Neural cell (in vitro differentiated cells): ENCODE measurements at regions not wholly inside any gene's neighbourhood (a gene's known extent, or its start where the extent isn't known, plus 50 kb on each side); places are given as distances from the start of the nearest gene placed in this dataset.

ENCODE experiments used
- H2AFZ ChIP-seq: fragments of 200-600, 300-800 bp; sonication (generic), shearing (Covaris generic); 2 replicates; pipeline ENCODE4 v1.6.0; 2014; ENCODE audit warnings: low read depth, mild to moderate bottlenecking, antibody characterized with exemption, low read length, moderate library complexity
- H3F3A ChIP-seq: fragments of 200-600 bp; shearing (Covaris generic); 2 replicates; pipeline ENCODE4 v1.6.1; 2016; ENCODE audit warnings: mild to moderate bottlenecking, moderate library complexity, mixed read lengths, antibody characterized with exemption, low read length; ENCODE audit not compliant: insufficient read depth, poor library complexity, severe bottlenecking
- H3K27ac ChIP-seq: fragments of 200-600, 300-800 bp; sonication (generic), shearing (Covaris generic); 2 replicates; pipeline ENCODE4 v1.5.1; 2014; ENCODE audit warnings: mild to moderate bottlenecking, low read length, moderate library complexity
- H3K27me3 ChIP-seq: fragments of 300-800, 200-600 bp; sonication (generic), shearing (Covaris generic); 2 replicates; pipeline ENCODE4 v1.6.0; 2014; ENCODE audit warnings: mild to moderate bottlenecking, low read depth, low read length, moderate library complexity; ENCODE audit not compliant: insufficient read depth
- H3K36me3 ChIP-seq: fragments of 300-800, 200-600 bp; sonication (generic), shearing (Covaris generic); 2 replicates; pipeline ENCODE4 v1.5.1; 2014; ENCODE audit warnings: mild to moderate bottlenecking, antibody characterized with exemption, low read length, moderate library complexity; ENCODE audit not compliant: insufficient read depth
- H3K4me2 ChIP-seq: fragments of 300-800, 200-600 bp; sonication (generic), shearing (Covaris generic); 2 replicates; pipeline ENCODE4 v1.6.0; 2014; ENCODE audit warnings: mild to moderate bottlenecking, low read length
- H3K4me3 ChIP-seq: fragments of 300-800, 200-600 bp; sonication (generic), shearing (Covaris generic); 2 replicates; pipeline ENCODE4 v1.5.1; 2014; ENCODE audit warnings: mild to moderate bottlenecking, low read length, moderate library complexity
- H3K79me2 ChIP-seq: fragments of 200-600 bp; shearing (Covaris generic); replicated peaks from 2 replicates; pipeline ENCODE4 v1.6.0; 2014; ENCODE audit warnings: mild to moderate bottlenecking, low read length, moderate library complexity; ENCODE audit not compliant: insufficient read depth
- H3K9ac ChIP-seq: fragments of 300-800, 200-600 bp; sonication (generic), shearing (Covaris generic); 2 replicates; pipeline ENCODE4 v1.6.1; 2016; ENCODE audit warnings: mild to moderate bottlenecking, low read length, mixed read lengths
- H3K9me2 ChIP-seq: fragments of 200-600 bp; shearing (Covaris generic); 2 replicates; pipeline ENCODE4 v1.6.1; 2016; ENCODE audit warnings: mild to moderate bottlenecking, low read length, mixed read lengths; ENCODE audit not compliant: insufficient read depth
- H3K9me3 ChIP-seq: fragments of 200-600, 300-800 bp; sonication (generic), shearing (Covaris generic); 2 replicates; pipeline ENCODE4 v1.6.1; 2016; ENCODE audit warnings: mild to moderate bottlenecking, mixed run types, low read length, moderate library complexity, mixed read lengths
- H4K20me1 ChIP-seq: fragments of 200-600 bp; shearing (Covaris generic); 2 replicates; pipeline ENCODE4 v1.6.1; 2016; ENCODE audit warnings: mild to moderate bottlenecking, mixed run types; ENCODE audit not compliant: insufficient read depth
- EP300 ChIP-seq: fragments of 450-650 bp; conservative IDR thresholded peaks from 2 replicates; pipeline ENCODE4 v1.6.1; 2014; ENCODE audit warnings: antibody characterized with exemption, mild to moderate bottlenecking, moderate library complexity; ENCODE audit not compliant: poor library complexity, severe bottlenecking
- EZH2 ChIP-seq: fragments of 200-600, 300-800 bp; shearing (Covaris generic), sonication (generic); IDR thresholded peaks from 2 replicates; pipeline ENCODE4 v1.6.1; 2014; ENCODE audit warnings: antibody characterized with exemption, low read length, borderline replicate concordance, mild to moderate bottlenecking; ENCODE audit not compliant: insufficient read depth, poor library complexity, severe bottlenecking
- MXI1 ChIP-seq: fragments of 450-650 bp; conservative IDR thresholded peaks from 2 replicates; pipeline ENCODE4 v1.6.1; 2014; ENCODE audit warnings: antibody characterized with exemption, mild to moderate bottlenecking; ENCODE audit not compliant: poor library complexity, severe bottlenecking
- POLR2AphosphoS5 ChIP-seq: IDR thresholded peaks from 2 replicates; pipeline ENCODE4 v1.6.1; 2012
- RAD21 ChIP-seq: fragments of 450-650 bp; conservative IDR thresholded peaks from 2 replicates; pipeline ENCODE4 v1.6.1; 2014; ENCODE audit warnings: antibody characterized with exemption, mild to moderate bottlenecking, moderate library complexity
- SMC3 ChIP-seq: fragments of 450-650 bp; conservative IDR thresholded peaks from 2 replicates; pipeline ENCODE4 v1.6.1; 2014; ENCODE audit warnings: antibody characterized with exemption, mild to moderate bottlenecking, moderate library complexity; ENCODE audit not compliant: poor library complexity
- TAF1 ChIP-seq: IDR thresholded peaks from 2 replicates; pipeline ENCODE4 v1.6.1; 2012; ENCODE audit warnings: low read depth
- TF ChIP-seq, protein P1 (sequence below): fragments of 450-650 bp; IDR thresholded peaks from 2 replicates; pipeline ENCODE4 v1.5.1; 2014; ENCODE audit warnings: antibody characterized with exemption, mild to moderate bottlenecking, moderate library complexity; ENCODE audit not compliant: poor library complexity, severe bottlenecking
- TF ChIP-seq, protein P2 (sequence below): IDR thresholded peaks from 2 replicates; pipeline ENCODE4 v1.6.1; 2012; ENCODE audit warnings: borderline replicate concordance

DNA sequence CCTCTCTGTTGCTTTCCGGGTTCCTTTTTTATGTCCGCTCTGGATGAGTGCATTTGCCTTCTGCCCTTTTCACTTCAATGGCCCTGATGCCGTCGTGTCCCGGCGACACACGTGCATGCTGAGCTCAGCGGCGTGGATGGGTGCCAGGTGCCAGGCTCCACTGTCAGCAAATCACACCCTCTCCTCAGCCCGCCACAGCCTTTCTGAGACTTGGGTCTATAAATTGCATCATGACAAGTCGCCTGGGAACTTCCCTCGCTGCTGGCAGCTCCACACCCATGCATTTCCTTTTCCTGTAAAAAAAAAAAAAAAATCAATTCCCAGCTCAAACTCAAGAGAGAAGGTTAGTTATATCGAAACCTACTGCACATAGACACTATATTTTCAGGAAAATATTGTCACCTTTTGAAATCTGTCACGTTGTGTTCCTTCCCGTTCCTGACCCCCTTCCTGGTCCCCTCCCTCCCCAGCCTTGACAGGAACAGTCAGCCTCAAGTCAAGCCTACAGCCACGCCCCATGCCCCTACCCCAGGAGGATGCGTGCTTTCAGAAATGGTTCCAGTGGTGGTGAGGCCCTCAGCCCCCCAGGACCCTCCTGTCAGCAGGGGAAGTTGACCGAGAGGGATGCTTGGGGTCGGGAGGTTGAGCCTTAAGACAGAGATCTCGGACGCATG, 110.3 kb upstream of the PTCH1 start:
- no peak overlapping the region for H3K4me3 ChIP-seq
- no peaks in the 10 kb centered on the region for H3K27me3 ChIP-seq
- H3K27ac ChIP-seq = no peak overlapping the region

DNA sequence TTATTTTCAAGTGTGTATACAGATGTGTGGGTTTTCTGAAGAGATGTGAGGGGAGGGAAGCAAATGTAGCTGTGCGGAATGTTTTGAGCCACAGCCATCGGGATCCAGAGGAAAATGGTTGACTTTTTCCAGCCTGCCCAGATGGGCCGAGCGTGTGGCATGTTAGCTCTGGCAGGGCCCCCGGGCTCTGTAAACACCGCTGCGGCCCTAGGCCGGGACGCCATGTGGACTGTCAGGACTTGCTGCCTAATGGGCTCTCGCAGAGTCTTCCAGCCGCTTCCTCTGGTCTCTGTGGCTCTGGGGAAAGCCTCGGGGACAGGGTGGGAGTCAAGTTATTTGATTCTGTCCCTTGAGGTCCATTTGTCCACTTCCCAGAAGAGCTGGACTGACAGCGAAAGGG, 109.6 kb upstream of the PTCH1 start:
- H4K20me1 ChIP-seq = no peaks in the 10 kb centered on the region
- no peaks in the 10 kb centered on the region for H3K36me3 ChIP-seq
- H3K9me2 ChIP-seq = no peaks in the 10 kb centered on the region
- no peak overlapping the region for H3K27ac ChIP-seq
- no peak overlapping the region for H3K4me3 ChIP-seq
- H3K9ac ChIP-seq = no peak overlapping the region
- TF ChIP-seq MXI1 = no peak
- no peak for TF ChIP-seq EZH2
- no peak for TF ChIP-seq EP300
- no peak for TF ChIP-seq TAF1
- TF ChIP-seq SMC3 = no peak
- no peaks in the 10 kb centered on the region for H3F3A ChIP-seq
- H3K4me2 ChIP-seq = no peak overlapping the region
- H3K9me3 ChIP-seq = no peaks in the 10 kb centered on the region
- no peak overlapping the region for H2AFZ ChIP-seq
- no peaks in the 10 kb centered on the region for H3K27me3 ChIP-seq
- H3K79me2 ChIP-seq = no peaks in the 10 kb centered on the region

More for the DNA sequence above, 110.3 kb upstream of the PTCH1 start:
- H3K9me2 ChIP-seq = no peaks in the 10 kb centered on the region
- H3F3A ChIP-seq = no peaks in the 10 kb centered on the region
- H2AFZ ChIP-seq = no peak overlapping the region
- H3K9ac ChIP-seq = no peak overlapping the region
- no peaks in the 10 kb centered on the region for H3K79me2 ChIP-seq
- TF ChIP-seq, protein P1, sequence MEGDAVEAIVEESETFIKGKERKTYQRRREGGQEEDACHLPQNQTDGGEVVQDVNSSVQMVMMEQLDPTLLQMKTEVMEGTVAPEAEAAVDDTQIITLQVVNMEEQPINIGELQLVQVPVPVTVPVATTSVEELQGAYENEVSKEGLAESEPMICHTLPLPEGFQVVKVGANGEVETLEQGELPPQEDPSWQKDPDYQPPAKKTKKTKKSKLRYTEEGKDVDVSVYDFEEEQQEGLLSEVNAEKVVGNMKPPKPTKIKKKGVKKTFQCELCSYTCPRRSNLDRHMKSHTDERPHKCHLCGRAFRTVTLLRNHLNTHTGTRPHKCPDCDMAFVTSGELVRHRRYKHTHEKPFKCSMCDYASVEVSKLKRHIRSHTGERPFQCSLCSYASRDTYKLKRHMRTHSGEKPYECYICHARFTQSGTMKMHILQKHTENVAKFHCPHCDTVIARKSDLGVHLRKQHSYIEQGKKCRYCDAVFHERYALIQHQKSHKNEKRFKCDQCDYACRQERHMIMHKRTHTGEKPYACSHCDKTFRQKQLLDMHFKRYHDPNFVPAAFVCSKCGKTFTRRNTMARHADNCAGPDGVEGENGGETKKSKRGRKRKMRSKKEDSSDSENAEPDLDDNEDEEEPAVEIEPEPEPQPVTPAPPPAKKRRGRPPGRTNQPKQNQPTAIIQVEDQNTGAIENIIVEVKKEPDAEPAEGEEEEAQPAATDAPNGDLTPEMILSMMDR = no peak
- TF ChIP-seq EP300 (no peak), TAF1 (no peak), SMC3 (no peak), MXI1 (no peak), EZH2 (no peak), POLR2AphosphoS5 (no peak), RAD21 (no peak)
- TF ChIP-seq, protein P2, sequence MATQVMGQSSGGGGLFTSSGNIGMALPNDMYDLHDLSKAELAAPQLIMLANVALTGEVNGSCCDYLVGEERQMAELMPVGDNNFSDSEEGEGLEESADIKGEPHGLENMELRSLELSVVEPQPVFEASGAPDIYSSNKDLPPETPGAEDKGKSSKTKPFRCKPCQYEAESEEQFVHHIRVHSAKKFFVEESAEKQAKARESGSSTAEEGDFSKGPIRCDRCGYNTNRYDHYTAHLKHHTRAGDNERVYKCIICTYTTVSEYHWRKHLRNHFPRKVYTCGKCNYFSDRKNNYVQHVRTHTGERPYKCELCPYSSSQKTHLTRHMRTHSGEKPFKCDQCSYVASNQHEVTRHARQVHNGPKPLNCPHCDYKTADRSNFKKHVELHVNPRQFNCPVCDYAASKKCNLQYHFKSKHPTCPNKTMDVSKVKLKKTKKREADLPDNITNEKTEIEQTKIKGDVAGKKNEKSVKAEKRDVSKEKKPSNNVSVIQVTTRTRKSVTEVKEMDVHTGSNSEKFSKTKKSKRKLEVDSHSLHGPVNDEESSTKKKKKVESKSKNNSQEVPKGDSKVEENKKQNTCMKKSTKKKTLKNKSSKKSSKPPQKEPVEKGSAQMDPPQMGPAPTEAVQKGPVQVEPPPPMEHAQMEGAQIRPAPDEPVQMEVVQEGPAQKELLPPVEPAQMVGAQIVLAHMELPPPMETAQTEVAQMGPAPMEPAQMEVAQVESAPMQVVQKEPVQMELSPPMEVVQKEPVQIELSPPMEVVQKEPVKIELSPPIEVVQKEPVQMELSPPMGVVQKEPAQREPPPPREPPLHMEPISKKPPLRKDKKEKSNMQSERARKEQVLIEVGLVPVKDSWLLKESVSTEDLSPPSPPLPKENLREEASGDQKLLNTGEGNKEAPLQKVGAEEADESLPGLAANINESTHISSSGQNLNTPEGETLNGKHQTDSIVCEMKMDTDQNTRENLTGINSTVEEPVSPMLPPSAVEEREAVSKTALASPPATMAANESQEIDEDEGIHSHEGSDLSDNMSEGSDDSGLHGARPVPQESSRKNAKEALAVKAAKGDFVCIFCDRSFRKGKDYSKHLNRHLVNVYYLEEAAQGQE = no peak
- no peaks in the 10 kb centered on the region for H3K36me3 ChIP-seq
- H3K9me3 ChIP-seq = no peaks in the 10 kb centered on the region
- no peaks in the 10 kb centered on the region for H4K20me1 ChIP-seq
- no peak overlapping the region for H3K4me2 ChIP-seq
